IMR-90 (cell line): ENCODE measurements at regions not wholly inside any gene's neighbourhood (a gene's known extent, or its start where the extent isn't known, plus 50 kb on each side); places are given as distances from the start of the nearest gene placed in this dataset.

ENCODE experiments used
- ATAC-seq: fragments of 200-7000 bp; cut with Tn5 transposase; 2 replicates; pipeline ENCODE4 v1.9.1; 2020; ENCODE audit warnings: low read depth, mild to moderate bottlenecking, moderate library complexity
- BruUV-seq: library from RNA; stranded (reverse); fragments of 400-500 nt; replicated peaks from 2 replicates; lab custom pipeline; 2021; lab: Mats Ljungman, UMichigan
- CTCF ChIA-PET: fragments of 300-600 bp; formaldehyde crosslinking; extraction: SDS; loops from one replicate; lab custom pipeline; 2021; ENCODE audit warnings: antibody characterized with exemption; lab: Yijun Ruan, JAX
- POLR2A ChIA-PET: fragments of 300-600 bp; sonication (Branson Sonifier 250); formaldehyde crosslinking; loops from one replicate; lab custom pipeline; 2022; ENCODE audit warnings: antibody characterized with exemption; ENCODE audit not compliant: unreplicated experiment; lab: Charles Lee
- DNase-seq: peaks from one replicate; pipeline ENCODE4 v3.0.0; 2013
- H2AFZ ChIP-seq: replicated peaks from 2 replicates; pipeline ENCODE3; 2013; ENCODE audit warnings: low read length, mild to moderate bottlenecking; ENCODE audit not compliant: poor library complexity
- H2AK5ac ChIP-seq: 2 replicates; pipeline ENCODE4 v1.6.1; 2013; ENCODE audit warnings: low read depth, low read length, inconsistent platforms
- H2AK9ac ChIP-seq: replicated peaks from 2 replicates; pipeline ENCODE3; 2013; ENCODE audit warnings: mild to moderate bottlenecking, low read depth, low read length, moderate library complexity; ENCODE audit not compliant: poor library complexity
- H2BK120ac ChIP-seq: 2 replicates; pipeline ENCODE4 v1.6.1; 2013; ENCODE audit warnings: low read depth, low read length, inconsistent platforms
- H2BK15ac ChIP-seq: 3 replicates; pipeline ENCODE4 v1.6.1; 2013; ENCODE audit warnings: low read depth, low read length, inconsistent platforms
- H2BK20ac ChIP-seq: 2 replicates; pipeline ENCODE4 v1.6.1; 2013; ENCODE audit warnings: low read depth, mild to moderate bottlenecking, inconsistent platforms, low read length, moderate library complexity
- H2BK5ac ChIP-seq: 2 replicates; pipeline ENCODE4 v1.6.1; 2013; ENCODE audit warnings: mild to moderate bottlenecking, low read depth, low read length, inconsistent platforms; ENCODE audit not compliant: poor library complexity, severe bottlenecking
- H3K14ac ChIP-seq: replicated peaks from 2 replicates; pipeline ENCODE4 v1.6.1; 2013; ENCODE audit warnings: low read depth, low read length, inconsistent platforms
- H3K18ac ChIP-seq: 2 replicates; pipeline ENCODE4 v1.6.1; 2013; ENCODE audit warnings: low read depth, low read length, control low read depth
- H3K23ac ChIP-seq: 2 replicates; pipeline ENCODE4 v1.6.1; 2013; ENCODE audit warnings: low read depth, low read length, inconsistent platforms
- H3K27ac ChIP-seq: 2 replicates; pipeline ENCODE4 v1.5.1; 2013; ENCODE audit warnings: mild to moderate bottlenecking, control low read depth, low read length; ENCODE audit not compliant: insufficient read depth
- H3K27me3 ChIP-seq: 2 replicates; pipeline ENCODE4 v1.6.1; 2013; ENCODE audit warnings: low read length; ENCODE audit not compliant: control insufficient read depth, insufficient read depth
- H3K36me3 ChIP-seq: 2 replicates; pipeline ENCODE4 v1.6.1; 2013; ENCODE audit warnings: low read length, mixed read lengths; ENCODE audit not compliant: control insufficient read depth, insufficient read depth
- H3K4ac ChIP-seq: 2 replicates; pipeline ENCODE4 v1.6.1; 2013; ENCODE audit warnings: low read depth, low read length, inconsistent platforms
- H3K4me1 ChIP-seq: 2 replicates; pipeline ENCODE4 v1.6.1; 2013; ENCODE audit warnings: low read length, mixed read lengths; ENCODE audit not compliant: control insufficient read depth, insufficient read depth
- H3K4me2 ChIP-seq: 2 replicates; pipeline ENCODE4 v1.6.1; 2013; ENCODE audit warnings: low read depth, mild to moderate bottlenecking, control low read depth, low read length, moderate library complexity
- H3K4me3 ChIP-seq: 2 replicates; pipeline ENCODE4 v1.5.1; 2013; ENCODE audit warnings: low read depth, mild to moderate bottlenecking, control low read depth, low read length, moderate library complexity; ENCODE audit not compliant: insufficient read depth
- H3K56ac ChIP-seq: 2 replicates; pipeline ENCODE4 v1.6.1; 2013; ENCODE audit warnings: low read length, inconsistent platforms; ENCODE audit not compliant: insufficient read depth; ENCODE audit errors: extremely low read depth
- H3K79me1 ChIP-seq, 2 experiments: 2 replicates each; pipeline ENCODE4 v1.6.1; 2013; ENCODE audit warnings: low read length in 2 of 2, inconsistent platforms in 1 of 2, low read depth in 1 of 2
- H3K9ac ChIP-seq: 2 replicates; pipeline ENCODE4 v1.6.1; 2013; ENCODE audit warnings: low read depth, low read length, control low read depth
- H3K9me1 ChIP-seq: 2 replicates; pipeline ENCODE4 v1.6.1; 2013; ENCODE audit warnings: low read length, inconsistent platforms; ENCODE audit not compliant: insufficient read depth
- H3K9me3 ChIP-seq: 2 replicates; pipeline ENCODE4 v1.6.1; 2013; ENCODE audit warnings: low read length; ENCODE audit not compliant: control insufficient read depth, insufficient read depth
- H4K20me1 ChIP-seq: 2 replicates; pipeline ENCODE4 v1.6.1; 2013; ENCODE audit warnings: low read length, inconsistent platforms; ENCODE audit not compliant: insufficient read depth
- H4K5ac ChIP-seq: 2 replicates; pipeline ENCODE4 v1.6.1; 2013; ENCODE audit warnings: mild to moderate bottlenecking, low read depth, low read length, control low read depth
- H4K8ac ChIP-seq, 2 experiments: 2 replicates each; pipeline ENCODE4 v1.6.1; 2013; ENCODE audit warnings: low read depth in 2 of 2, low read length in 2 of 2, control low read depth in 1 of 2, inconsistent platforms in 1 of 2
- H4K91ac ChIP-seq: 2 replicates; pipeline ENCODE4 v1.6.1; 2013; ENCODE audit warnings: low read depth, low read length, inconsistent platforms; ENCODE audit not compliant: insufficient read depth
- CEBPB ChIP-seq: IDR thresholded peaks from 2 replicates; pipeline ENCODE4 v1.6.1; 2012; ENCODE audit warnings: low read depth, low read length, improper control_type of control experiment
- CHD1 ChIP-seq: IDR thresholded peaks from 2 replicates; pipeline ENCODE4 v1.6.1; 2012; ENCODE audit warnings: low read depth, low read length, improper control_type of control experiment
- CTCF ChIP-seq: conservative IDR thresholded peaks from 2 replicates; pipeline ENCODE4 v1.5.1; 2012; ENCODE audit warnings: mild to moderate bottlenecking, low read depth, low read length, improper control_type of control experiment
- ELK1 ChIP-seq: fragments of 150-350 bp; IDR thresholded peaks from 2 replicates; pipeline ENCODE4 v1.6.1; 2016; ENCODE audit warnings: low read depth, mild to moderate bottlenecking, low read length, moderate library complexity, borderline replicate concordance
- FOS ChIP-seq: fragments of 150-350 bp; IDR thresholded peaks from 2 replicates; pipeline ENCODE4 v1.6.1; 2016; ENCODE audit warnings: low read depth, low read length
- NFE2L2 ChIP-seq: fragments of 150-350 bp; IDR thresholded peaks from 2 replicates; pipeline ENCODE4 v1.6.1; 2016; ENCODE audit warnings: low read depth, mild to moderate bottlenecking, low read length
- RAD21 ChIP-seq: IDR thresholded peaks from 2 replicates; pipeline ENCODE4 v1.6.1; 2012; ENCODE audit warnings: low read length, improper control_type of control experiment
- RCOR1 ChIP-seq: IDR thresholded peaks from 2 replicates; pipeline ENCODE4 v1.6.1; 2012; ENCODE audit warnings: mild to moderate bottlenecking, low read length, improper control_type of control experiment; ENCODE audit not compliant: insufficient replicate concordance
- RFX5 ChIP-seq: IDR thresholded peaks from 2 replicates; pipeline ENCODE4 v1.8.0; 2012; ENCODE audit warnings: low read depth, mild to moderate bottlenecking, low read length, moderate library complexity
- USF2 ChIP-seq: fragments of 150-350 bp; IDR thresholded peaks from 2 replicates; pipeline ENCODE4 v1.6.1; 2017; ENCODE audit warnings: mild to moderate bottlenecking, antibody characterized with exemption, low read length, low read depth
- WGBS, 2 experiments: methylation state at CpG; one replicate each; pipeline versions ENCODE4 v1.1.5 to v1.1.7; 2013; ENCODE audit warnings: missing lambda C conversion rate in 2 of 2; ENCODE audit not compliant: insufficient read length in 1 of 2; ENCODE audit errors: extremely low coverage in 2 of 2; 5-methylcytosine and 5-hydroxymethylcytosine counted together
- dilution Hi-C: fragments of 300-500 bp; cut with HindIII; formaldehyde crosslinking; loops from one replicate; pipeline ENCODE4 v1.14.3; 2018; ENCODE audit warnings: low sequenced_read_pairs; ENCODE audit not compliant: unreplicated experiment
- in situ Hi-C: fragments of 300-500 bp; cut with MboI; formaldehyde crosslinking; loops from 3 replicates; pipeline ENCODE4 v1.14.3; 2019; ENCODE audit warnings: low sequenced_read_pairs, inconsistent platforms, mixed read lengths
- intact Hi-C: fragments of 100-400 bp; cut with micrococcal nuclease; formaldehyde crosslinking; loops from 2 replicates; pipeline ENCODE4 v1.10.0; 2022

GRCh38 chr1:17933501-17933900 is 174.1 kb upstream of the IGSF21 start:
- DNase-seq (no peak), ATAC-seq (no peak)
- Histone ChIP-seq H3K9me3 (no peaks in the 10 kb centered on the region), H4K5ac (no peak overlapping the region), H4K20me1 (no peaks in the 10 kb centered on the region), H3K14ac (no peak overlapping the region), H3K4me3 (no peak overlapping the region), H2BK20ac (no peak overlapping the region), H3K23ac (no peak overlapping the region), H3K56ac (no peak overlapping the region), H2BK15ac (no peak overlapping the region), H3K9ac (no peak overlapping the region), H3K27me3 (peaks cover 3% of the 10 kb centered on the region; the same call in 1 of the 2 replicates), H2AK5ac (no peak overlapping the region), H3K36me3 (no peaks in the 10 kb centered on the region), H2BK120ac (no peak overlapping the region), H4K91ac (no peak overlapping the region), H3K18ac (no peak overlapping the region), H4K8ac (no peak overlapping the region), H3K4ac (no peak overlapping the region), H3K9me1 (no peaks in the 10 kb centered on the region), H3K4me2 (no peak overlapping the region), H3K79me1 (no peaks in the 10 kb centered on the region), H3K4me1 (no peaks in the 10 kb centered on the region), H3K27ac (no peak overlapping the region), H2AFZ (no peak overlapping the region), H2AK9ac (no peak overlapping the region), H2BK5ac (no peak overlapping the region)
- in situ Hi-C loops, result no loop called here
- TF ChIP-seq CHD1 (no peak), NFE2L2 (no peak), CTCF (no peak), ELK1 (no peak), USF2 (no peak), FOS (no peak), RCOR1 (no peak), CEBPB (no peak), RFX5 (no peak), RAD21 (no peak)
- intact Hi-C loops, result no loop called here
- POLR2A ChIA-PET, result no interaction called here
- dilution Hi-C loops, result no loop called here
- BruUV-seq, result no TSS peak
- CTCF ChIA-PET, result interaction anchor here (1.5 kb wide), 1 partner anchor 10 kb away, joined by 3 read pairs; no protein-coding TSS in a partner anchor
- WGBS, 2 experiments, result 47% methylated on average over 4 of the region's 7 CpGs; no CpG with 5 or more reads in 1 of the 2 experiments
